K562 (cell line): ENCODE measurements at regions not wholly inside any gene's neighbourhood (a gene's known extent, or its start where the extent isn't known, plus 50 kb on each side); places are given as distances from the start of the nearest gene placed in this dataset.

Experiments
- ATAC-seq: fragments of 200-7000 bp; cut with Tn5 transposase; 3 replicates; pipeline ENCODE4 v1.9.1; 2020; ENCODE audit warnings: moderate library complexity
- BruUV-seq: library from RNA; stranded (reverse); fragments of 400-500 nt; replicated peaks from 2 replicates; lab custom pipeline; 2021; lab: Mats Ljungman, UMichigan
- CTCF ChIA-PET: fragments of 300-600 bp; formaldehyde crosslinking; extraction: SDS; loops from one replicate; lab custom pipeline; 2021; ENCODE audit warnings: low intra/inter-chr PET ratio; lab: Yijun Ruan, JAX
- POLR2A ChIA-PET: fragments of 300-600, 350-650 bp; sonication (Branson Sonifier 250); formaldehyde crosslinking; extraction: SDS; loops from one replicate; lab custom pipeline; 2021; ENCODE audit warnings: antibody characterized with exemption, inconsistent platforms; lab: Yijun Ruan, JAX
- DNase-seq, 4 experiments: peaks; one replicate each; pipeline versions ENCODE4 v3.0.0 to v3.0.0-alpha.2; 2011 to 2018; ENCODE audit warnings: low spot score in 3 of 4, mixed read lengths in 3 of 4; ENCODE audit errors: extremely low read depth in 1 of 4
- FAIRE-seq: peaks from 2 replicates; lab custom pipeline; 2011; peaks lifted over from hg19 to GRCh38; lab: Jason Lieb, UNC
- H2AFZ ChIP-seq: 2 replicates; pipeline ENCODE4 v1.6.0; 2011; ENCODE audit warnings: low read depth, low read length, control low read depth, inconsistent platforms
- H3K27ac ChIP-seq: fragments of 200-600 bp; 3 replicates; pipeline ENCODE4 v1.8.0; 2011; ENCODE audit warnings: low read depth, mild to moderate bottlenecking, control low read depth, inconsistent platforms, low read length, moderate library complexity, mixed read lengths; ENCODE audit errors: extremely low read depth
- H3K27me3 ChIP-seq, 2 experiments: fragments of 300-600 bp in 1 of 2; 2 replicates in 1 of 2; 3 replicates in 1 of 2; pipeline versions ENCODE4 v1.6.0 to v1.8.0; 2011; ENCODE audit warnings: inconsistent platforms in 2 of 2, low read length in 2 of 2, mild to moderate bottlenecking in 1 of 2, mixed read lengths in 1 of 2, moderate library complexity in 1 of 2; ENCODE audit not compliant: control insufficient read depth in 2 of 2, insufficient read depth in 2 of 2
- H3K36me3 ChIP-seq: fragments of 300-600 bp; 3 replicates; pipeline ENCODE4 v1.8.0; 2011; ENCODE audit warnings: mild to moderate bottlenecking, low read length, inconsistent platforms; ENCODE audit not compliant: control insufficient read depth, insufficient read depth
- H3K4me1 ChIP-seq, 2 experiments: fragments of 200-600 bp in 1 of 2; replicated peaks in 1 of 2; 2 replicates in 1 of 2; 3 replicates in 1 of 2; pipeline versions ENCODE4 v1.5.1 to v1.8.0; 2011; ENCODE audit warnings: inconsistent platforms in 2 of 2, low read length in 2 of 2, mild to moderate bottlenecking in 1 of 2, mixed read lengths in 1 of 2, moderate library complexity in 1 of 2; ENCODE audit not compliant: control insufficient read depth in 2 of 2, insufficient read depth in 2 of 2
- H3K4me2 ChIP-seq: 2 replicates; pipeline ENCODE4 v1.6.1; 2011; ENCODE audit warnings: low read length, control low read depth, inconsistent platforms, mixed read lengths; ENCODE audit not compliant: insufficient read depth
- H3K4me3 ChIP-seq: fragments of 200-600 bp; sonication (generic), shearing (Covaris generic); 2 replicates; pipeline ENCODE4 v1.5.1; 2016; ENCODE audit warnings: control low read depth, inconsistent platforms
- H3K79me2 ChIP-seq: fragments of 200-600 bp; 3 replicates; pipeline ENCODE4 v1.8.0; 2011; ENCODE audit warnings: low read length, inconsistent platforms; ENCODE audit not compliant: control insufficient read depth, insufficient read depth
- H3K9ac ChIP-seq, 2 experiments: 2 replicates each; pipeline versions ENCODE4 v1.6.0 to v1.6.1; 2011; ENCODE audit warnings: low read depth in 2 of 2, low read length in 2 of 2, control low read depth in 1 of 2, inconsistent platforms in 1 of 2, mild to moderate bottlenecking in 1 of 2, mixed read lengths in 1 of 2; ENCODE audit not compliant: insufficient read depth in 1 of 2
- H3K9me1 ChIP-seq: one replicate; pipeline ENCODE4 v1.6.0; 2011; ENCODE audit warnings: inconsistent platforms, mild to moderate bottlenecking, low read length, moderate library complexity; ENCODE audit not compliant: control insufficient read depth, insufficient read depth
- H3K9me3 ChIP-seq: replicated peaks from 2 replicates; pipeline ENCODE4 v1.5.1; 2011; ENCODE audit warnings: low read depth, low read length, inconsistent platforms; ENCODE audit not compliant: control insufficient read depth, insufficient read depth
- H4K20me1 ChIP-seq: replicated peaks from 2 replicates; pipeline ENCODE4 v1.6.1; 2011; ENCODE audit warnings: low read length, inconsistent platforms, mixed read lengths; ENCODE audit not compliant: control insufficient read depth, insufficient read depth
- BACH1 ChIP-seq: fragments of 200-800 bp; sonication (Bioruptor generic); IDR thresholded peaks from 2 replicates; pipeline ENCODE4 v1.6.1; 2016; ENCODE audit warnings: missing genetic modification characterization, missing compliant biosample characterization
- E2F3 ChIP-seq: fragments of 250-450 bp; sonication (Bioruptor Pico); IDR thresholded peaks from 2 replicates; pipeline ENCODE4 v1.4.0; 2020; ENCODE audit warnings: mild to moderate bottlenecking
- ESRRA ChIP-seq: fragments of 450-650 bp; IDR thresholded peaks from 2 replicates; pipeline ENCODE4 v1.6.1; 2014; ENCODE audit warnings: low read depth, mild to moderate bottlenecking, moderate library complexity, borderline replicate concordance
- FOXK2 ChIP-seq, 2 experiments: fragments of 450-650 bp; IDR thresholded peaks in 1 of 2; conservative IDR thresholded peaks in 1 of 2; 2 replicates each; pipeline ENCODE4 v1.6.1; 2016; ENCODE audit warnings: low read depth in 2 of 2, mild to moderate bottlenecking in 1 of 2
- HDAC1 ChIP-seq, 2 experiments: fragments of 450-650 bp; IDR thresholded peaks; 2 replicates each; pipeline ENCODE4 v1.6.1; 2016 to 2017; ENCODE audit warnings: inconsistent platforms in 1 of 2, mild to moderate bottlenecking in 1 of 2, moderate library complexity in 1 of 2
- MAZ ChIP-seq, 2 experiments: fragments of 450-650 bp in 1 of 2; sonication (generic) in 1 of 2; formaldehyde crosslinking; IDR thresholded peaks in 1 of 2; conservative IDR thresholded peaks in 1 of 2; 2 replicates each; pipeline versions ENCODE4 v1.4.0 to v1.5.0; 2020; ENCODE audit warnings: mild to moderate bottlenecking in 1 of 2, missing genetic modification reagents in 1 of 2
- RBM22 ChIP-seq: fragments of 200-400 bp; formaldehyde crosslinking; IDR thresholded peaks from 2 replicates; pipeline ENCODE4 v1.6.1; 2018; ENCODE audit warnings: low read length, low read depth; ENCODE audit not compliant: poor library complexity, severe bottlenecking
- USF1 ChIP-seq: sonication (generic); formaldehyde crosslinking; IDR thresholded peaks from 2 replicates; pipeline ENCODE4 v1.9.0; 2022; ENCODE audit warnings: mild to moderate bottlenecking, missing genetic modification reagents
- WGBS: fragments of 100-300 bp; shearing (Covaris generic); methylation state at CpG from one replicate; pipeline ENCODE4 v1.1.6; 2016; ENCODE audit warnings: low coverage, mixed read lengths; ENCODE audit not compliant: insufficient coverage; ENCODE audit errors: missing lambda C conversion rate; 5-methylcytosine and 5-hydroxymethylcytosine counted together
- in situ Hi-C: fragments of 300-500 bp; cut with MboI; formaldehyde crosslinking; loops from 4 replicates; pipeline ENCODE4 v1.15.0; 2018; ENCODE audit warnings: inconsistent platforms, mixed read lengths
- intact Hi-C: fragments of 100-400 bp; cut with micrococcal nuclease; formaldehyde crosslinking; loops from 2 replicates; pipeline ENCODE4 v1.14.2; 2022
- TF ChIP-seq, protein P1 (sequence below): fragments of 250-450 bp; sonication (Bioruptor Pico); IDR thresholded peaks from 2 replicates; pipeline ENCODE4 v1.4.0; 2020
- TF ChIP-seq, protein P2 (sequence below), 3 experiments: IDR thresholded peaks in 2 of 3; conservative IDR thresholded peaks in 1 of 3; 2 replicates each; pipeline ENCODE4 v1.5.1; 2011 to 2012; ENCODE audit warnings: low read length in 3 of 3, mild to moderate bottlenecking in 3 of 3, control low read depth in 2 of 3, improper control_type of control experiment in 1 of 3, inconsistent platforms in 1 of 3, low read depth in 1 of 3, mixed read lengths in 1 of 3, moderate library complexity in 1 of 3; ENCODE audit not compliant: insufficient read depth in 2 of 3

- Histone ChIP-seq H3K4me1 (no peaks in the 10 kb centered on the region), H4K20me1 (no peaks in the 10 kb centered on the region), H3K4me2 (no peak overlapping the region), H3K9me1 (no peaks in the 10 kb centered on the region), H3K27ac (no peak overlapping the region), H3K9ac (no peak overlapping the region), H3K27me3 (no peaks in the 10 kb centered on the region), H3K79me2 (no peaks in the 10 kb centered on the region), H3K4me3 (no peak overlapping the region), H3K9me3 (no peaks in the 10 kb centered on the region), H2AFZ (no peak overlapping the region), H3K36me3 (no peaks in the 10 kb centered on the region)
- BruUV-seq, result no TSS peak
- no peak for DNase-seq
- POLR2A ChIA-PET, result no interaction called here
- CTCF ChIA-PET, result no interaction called here
- TF ChIP-seq, protein P1, sequence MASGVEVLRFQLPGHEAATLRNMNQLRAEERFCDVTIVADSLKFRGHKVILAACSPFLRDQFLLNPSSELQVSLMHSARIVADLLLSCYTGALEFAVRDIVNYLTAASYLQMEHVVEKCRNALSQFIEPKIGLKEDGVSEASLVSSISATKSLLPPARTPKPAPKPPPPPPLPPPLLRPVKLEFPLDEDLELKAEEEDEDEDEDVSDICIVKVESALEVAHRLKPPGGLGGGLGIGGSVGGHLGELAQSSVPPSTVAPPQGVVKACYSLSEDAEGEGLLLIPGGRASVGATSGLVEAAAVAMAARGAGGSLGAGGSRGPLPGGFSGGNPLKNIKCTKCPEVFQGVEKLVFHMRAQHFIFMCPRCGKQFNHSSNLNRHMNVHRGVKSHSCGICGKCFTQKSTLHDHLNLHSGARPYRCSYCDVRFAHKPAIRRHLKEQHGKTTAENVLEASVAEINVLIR (CRISPR knock-in tag), result no peak
- no peak for TF ChIP-seq HDAC1 (IDR thresholded peaks at IDR 0.05)
- ATAC-seq, result no peak
- intact Hi-C loops (no loop called here), in situ Hi-C loops (no loop called here)
- no peak for FAIRE-seq
- WGBS, result 0% methylated on average over 1 of the region's 1 CpG
Measured at GRCh38 chr4:44558031-44558605, 93.3 kb downstream of the YIPF7 start.

DNA sequence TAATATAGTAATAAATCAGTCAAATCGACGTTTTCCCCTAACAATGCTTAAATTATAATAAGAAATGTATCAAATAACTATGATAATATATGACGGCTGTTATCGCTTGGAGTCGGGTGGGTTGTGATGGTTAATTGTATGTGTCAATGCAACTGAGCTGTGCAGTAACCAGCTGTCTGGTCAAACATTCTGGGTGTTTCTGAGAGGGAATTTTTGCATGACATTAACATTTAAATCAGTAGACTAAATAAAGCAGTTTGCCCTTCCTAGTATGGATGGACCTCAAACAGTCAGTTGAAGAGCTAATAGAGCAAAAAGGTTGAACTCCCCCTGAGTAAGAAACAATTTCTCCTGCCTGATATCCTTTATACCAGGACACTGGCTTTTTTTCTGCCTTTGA, 96.7 kb downstream of the YIPF7 start:
- no peaks in the 10 kb centered on the region for H3K79me2 ChIP-seq
- no TSS peak for BruUV-seq
- ATAC-seq, result no peak
- WGBS, result 1% methylated on average over 5 of the region's 5 CpGs
- H3K27ac ChIP-seq, result no peak overlapping the region
- H4K20me1 ChIP-seq, result no peaks in the 10 kb centered on the region
- H2AFZ ChIP-seq, result no peak overlapping the region
- ChIA-PET POLR2A (no interaction called here), CTCF (no interaction called here)
- no peak for DNase-seq
- H3K4me1 ChIP-seq, result no peaks in the 10 kb centered on the region
- in situ Hi-C loops (no loop called here), intact Hi-C loops (no loop called here)
- no peaks in the 10 kb centered on the region for H3K27me3 ChIP-seq
- H3K4me2 ChIP-seq, result no peak overlapping the region
- no peaks in the 10 kb centered on the region for H3K9me1 ChIP-seq
- H3K9ac ChIP-seq, result no peak overlapping the region
- H3K36me3 ChIP-seq, result no peaks in the 10 kb centered on the region
- no peak overlapping the region for H3K4me3 ChIP-seq
- FAIRE-seq, result no peak
- H3K9me3 ChIP-seq, result no peaks in the 10 kb centered on the region
- no peak for TF ChIP-seq BACH1 (tag)
- no peak for TF ChIP-seq E2F3
- no peak for TF ChIP-seq MAZ (CRISPR knock-in tag; conservative IDR thresholded peaks at IDR 0.05 in 1 of 2, IDR thresholded peaks at IDR 0.05 in 1 of 2)
- no peak for TF ChIP-seq FOXK2 (conservative IDR thresholded peaks at IDR 0.05 in 1 of 2, IDR thresholded peaks at IDR 0.05 in 1 of 2; ENCODE audit: low read depth in 2 of 2)
- TF ChIP-seq USF1 (CRISPR knock-in tag), result no peak
- TF ChIP-seq, protein P2, sequence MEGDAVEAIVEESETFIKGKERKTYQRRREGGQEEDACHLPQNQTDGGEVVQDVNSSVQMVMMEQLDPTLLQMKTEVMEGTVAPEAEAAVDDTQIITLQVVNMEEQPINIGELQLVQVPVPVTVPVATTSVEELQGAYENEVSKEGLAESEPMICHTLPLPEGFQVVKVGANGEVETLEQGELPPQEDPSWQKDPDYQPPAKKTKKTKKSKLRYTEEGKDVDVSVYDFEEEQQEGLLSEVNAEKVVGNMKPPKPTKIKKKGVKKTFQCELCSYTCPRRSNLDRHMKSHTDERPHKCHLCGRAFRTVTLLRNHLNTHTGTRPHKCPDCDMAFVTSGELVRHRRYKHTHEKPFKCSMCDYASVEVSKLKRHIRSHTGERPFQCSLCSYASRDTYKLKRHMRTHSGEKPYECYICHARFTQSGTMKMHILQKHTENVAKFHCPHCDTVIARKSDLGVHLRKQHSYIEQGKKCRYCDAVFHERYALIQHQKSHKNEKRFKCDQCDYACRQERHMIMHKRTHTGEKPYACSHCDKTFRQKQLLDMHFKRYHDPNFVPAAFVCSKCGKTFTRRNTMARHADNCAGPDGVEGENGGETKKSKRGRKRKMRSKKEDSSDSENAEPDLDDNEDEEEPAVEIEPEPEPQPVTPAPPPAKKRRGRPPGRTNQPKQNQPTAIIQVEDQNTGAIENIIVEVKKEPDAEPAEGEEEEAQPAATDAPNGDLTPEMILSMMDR (IDR thresholded peaks at IDR 0.05 in 2 of 3, conservative IDR thresholded peaks at IDR 0.05 in 1 of 3; ENCODE audit: insufficient read depth in 2 of 3, low read depth in 1 of 3, low read length in 3 of 3), result no peak
- no peak for TF ChIP-seq ESRRA
- no peak for TF ChIP-seq RBM22
